GM18873 (cell line): ENCODE measurements at regions not wholly inside any gene's neighbourhood (a gene's known extent, or its start where the extent isn't known, plus 50 kb on each side); places are given as distances from the start of the nearest gene placed in this dataset.
"Not testable (repeated sequence)": the region's sequence is repeated elsewhere in the genome, so short reads cannot be mapped to it uniquely, and the experiment has no call there.

Experiments used
- ATAC-seq: cut with Tn5 transposase; IDR thresholded peaks from one replicate; pipeline ENCODE4 v1.9.1; 2021; ENCODE audit warnings: mild to moderate bottlenecking, moderate library complexity, moderate number of reproducible peaks; ENCODE audit not compliant: unreplicated experiment, low FRiP score

DNA sequence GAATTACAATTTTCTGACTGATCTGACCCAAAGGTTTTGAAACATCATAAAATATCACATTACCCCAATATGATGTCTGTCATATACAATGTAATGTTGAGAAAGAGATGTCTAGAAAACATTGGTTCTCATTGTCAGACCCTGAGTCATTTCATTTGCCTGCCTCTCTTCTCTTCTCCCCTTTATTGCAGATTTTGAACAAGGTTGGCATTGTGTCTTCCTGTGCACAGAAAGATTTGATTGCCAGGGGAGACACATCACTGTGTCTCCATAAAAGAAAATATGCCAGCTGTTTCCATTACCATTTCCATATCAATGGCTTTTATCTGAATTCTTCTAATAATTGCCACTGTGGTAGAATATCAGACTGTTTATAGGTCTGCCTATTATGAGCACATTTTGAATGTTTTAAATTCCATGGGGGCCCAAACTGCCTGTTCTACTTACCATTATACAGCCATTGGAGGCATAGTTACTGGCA, 65.6 kb downstream of the IFI44 start:
- ATAC-seq, result no peak

GRCh38 chr1:78716186-78716585, 66.6 kb downstream of the IFI44 start:
- no peak for ATAC-seq

GRCh38 chr1:78718566-78718965, 68.9 kb downstream of the IFI44 start:
- no peak for ATAC-seq

DNA sequence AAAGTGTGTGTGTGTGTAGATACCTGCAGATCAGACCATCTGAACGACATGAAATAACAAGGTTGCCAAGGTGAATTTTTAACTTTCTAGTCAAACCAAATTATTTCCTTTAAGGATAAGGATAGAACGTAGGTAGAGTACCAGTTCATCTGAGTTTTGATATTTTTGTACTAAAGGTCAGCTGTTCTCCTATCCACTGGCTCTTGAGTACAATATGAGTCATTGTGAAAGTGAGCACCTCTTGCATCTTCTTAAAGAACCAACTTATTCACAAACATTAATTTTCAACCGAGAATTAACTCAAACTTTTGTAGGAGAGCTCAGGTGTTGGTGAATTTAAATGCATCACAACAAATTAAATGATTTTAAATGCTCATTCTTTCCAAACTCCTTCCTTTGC, 71.5 kb downstream of the IFI44 start:
- no peak for ATAC-seq

- ATAC-seq, result no peak
These were observed 72.5 kb downstream of the IFI44 start for GRCh38 chr1:78722105-78722504.

DNA sequence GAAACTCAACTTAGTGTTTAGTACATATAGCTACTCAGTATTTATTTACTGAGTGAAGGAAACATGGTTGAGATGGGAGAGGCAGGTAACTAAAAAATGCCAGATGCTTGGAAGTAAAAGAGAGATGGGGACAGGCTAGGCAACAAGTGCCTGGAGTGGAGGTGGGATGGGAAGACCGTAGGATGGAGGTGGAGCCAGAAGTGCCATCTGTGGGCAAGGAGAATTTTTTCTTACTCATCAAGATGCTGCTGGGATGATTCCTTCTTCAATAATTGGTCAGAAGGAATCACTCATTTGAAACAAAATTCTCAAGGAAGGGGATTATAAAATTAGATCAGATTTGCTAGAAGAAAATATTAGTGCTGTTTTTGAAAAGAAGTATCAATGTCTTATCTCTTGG, 72.9 kb downstream of the IFI44 start:
- no peak for ATAC-seq

DNA sequence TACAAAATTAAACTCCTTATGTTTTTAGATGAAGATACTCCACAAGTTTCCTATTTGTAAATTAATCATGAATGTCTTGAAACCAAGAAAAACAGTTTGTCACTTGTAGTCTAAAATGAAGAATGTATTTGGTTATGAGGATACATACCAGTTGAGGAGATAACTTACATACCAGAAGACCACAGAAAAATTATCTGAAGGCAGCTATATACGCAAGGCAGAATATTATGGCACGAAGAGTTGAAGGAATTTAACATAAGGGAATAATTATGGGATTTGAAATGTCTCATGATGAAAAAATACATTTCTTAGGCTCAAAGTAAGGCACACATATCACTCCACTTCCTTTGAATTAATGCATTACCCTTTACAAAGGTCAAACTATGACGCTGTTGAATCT, 73.3 kb downstream of the IFI44 start:
- ATAC-seq, result no peak

DNA sequence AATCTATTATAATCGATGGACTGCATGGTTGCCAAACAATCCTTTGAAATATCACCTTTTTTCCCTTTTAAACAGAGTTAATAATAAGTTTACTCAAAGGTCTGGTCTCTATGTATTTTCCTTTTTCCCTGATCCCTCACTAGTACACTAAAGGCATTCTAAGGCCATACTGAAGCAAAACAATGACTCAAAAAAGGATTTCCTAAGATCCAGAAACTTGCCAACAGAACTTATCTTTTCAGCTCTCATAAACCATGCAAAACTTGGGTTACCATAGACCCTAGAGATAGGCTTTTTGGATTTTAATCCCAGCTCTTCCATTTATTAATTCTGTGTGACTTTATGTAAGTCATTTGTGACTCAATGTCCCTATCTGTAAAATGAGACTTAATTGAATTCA, 77.1 kb downstream of the IFI44 start:
- no peak for ATAC-seq

DNA sequence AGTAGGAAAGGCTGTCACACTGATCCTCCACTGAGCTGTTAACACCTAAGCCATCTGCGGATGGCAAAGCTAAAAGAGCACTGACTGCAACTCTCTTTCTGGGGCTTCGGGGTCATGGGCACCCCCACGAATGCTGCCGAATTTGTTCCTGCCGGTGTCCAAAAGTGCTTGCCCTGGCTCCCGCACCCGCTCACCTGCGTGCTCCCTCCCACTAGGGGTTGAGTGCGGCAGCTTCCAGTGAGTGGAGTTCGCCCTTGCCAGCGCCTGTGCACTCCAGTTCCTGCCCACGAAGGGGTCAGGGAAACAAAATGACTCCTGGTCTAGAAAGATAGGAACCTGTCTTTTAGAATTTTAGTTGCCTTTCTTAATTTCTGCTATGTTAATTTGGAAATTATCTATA, 78.7 kb downstream of the IFI44 start:
- no peak for ATAC-seq

DNA sequence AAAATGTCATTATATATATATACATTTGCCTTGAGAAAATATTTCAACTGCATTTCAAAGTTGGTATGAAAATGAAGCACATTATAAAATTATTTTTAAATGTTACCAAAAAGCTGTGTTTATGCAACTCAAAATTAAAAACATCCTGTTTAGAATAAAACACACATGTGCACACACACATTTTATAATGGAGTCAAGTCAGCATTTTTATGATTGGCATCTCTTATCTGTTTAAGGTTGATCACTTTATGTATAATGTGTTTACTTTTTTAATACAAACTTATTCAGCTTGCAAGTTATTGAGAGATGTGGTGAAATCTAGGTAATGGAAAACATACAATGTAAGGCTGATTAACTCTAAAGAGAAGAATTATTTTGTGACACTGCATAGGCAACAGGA, 80.4 kb downstream of the IFI44 start:
- ATAC-seq, result no peak

GRCh38 chr1:78731674-78732073, 82.0 kb downstream of the IFI44 start:
- ATAC-seq, result no peak

- no peak for ATAC-seq
These were observed 87.6 kb downstream of the IFI44 start for GRCh38 chr1:78737241-78737640.

DNA sequence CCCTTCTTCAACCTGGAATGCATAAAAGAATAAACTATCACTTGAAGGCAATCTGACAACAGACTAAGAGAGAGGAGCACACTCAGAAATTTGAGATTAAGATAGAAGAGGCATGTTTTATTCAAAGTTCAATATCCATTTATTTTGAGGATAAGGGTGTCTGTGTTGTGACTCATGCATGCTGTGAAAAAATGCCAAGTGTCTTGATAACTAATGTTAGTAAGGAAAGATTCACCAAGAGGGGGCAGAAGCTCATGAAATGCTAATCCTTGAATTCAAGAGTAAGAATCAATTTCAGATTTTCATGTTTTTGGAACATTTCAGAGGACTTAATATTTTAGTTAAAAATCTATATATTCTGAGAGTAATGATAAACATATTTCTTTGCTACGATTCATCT, 94.0 kb downstream of the IFI44 start:
- ATAC-seq, result no peak

DNA sequence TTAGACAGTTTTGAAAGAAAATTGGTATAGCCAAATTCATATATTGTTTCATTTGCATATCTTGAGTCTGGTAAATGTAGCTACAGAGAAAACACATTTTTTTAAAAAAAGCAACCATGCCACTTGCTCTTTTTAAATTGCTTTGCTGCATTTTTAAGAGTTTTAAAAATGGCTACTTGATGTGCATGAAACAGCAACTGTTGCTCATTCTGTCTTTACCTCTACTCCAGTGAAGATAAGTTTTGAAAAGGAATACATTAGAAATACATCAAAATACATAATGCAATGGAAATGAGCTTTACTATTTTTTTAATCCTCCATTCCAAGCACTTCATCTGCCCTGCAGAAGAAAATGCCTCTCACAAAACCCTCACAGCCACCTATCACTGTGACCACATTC, 95.5 kb downstream of the IFI44 start:
- no peak for ATAC-seq

DNA sequence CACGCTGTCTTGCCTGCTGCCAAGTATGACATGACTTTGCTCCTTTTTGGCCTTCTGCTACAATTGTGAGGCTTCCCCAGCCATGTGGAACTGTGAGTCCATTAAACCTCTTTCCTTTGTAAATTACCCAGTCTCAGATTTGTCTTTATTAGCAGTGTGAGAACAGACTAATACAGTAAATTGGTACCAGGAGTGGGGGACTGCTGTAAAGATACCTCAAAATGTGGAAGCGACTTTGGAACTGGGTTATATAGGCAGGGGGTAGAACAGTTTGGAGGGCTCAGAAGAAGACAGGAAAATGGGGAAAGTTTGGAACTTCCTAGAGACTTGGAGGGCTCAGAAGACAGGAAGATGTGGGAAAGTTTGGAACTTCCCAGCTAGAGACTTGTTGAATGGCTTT, 104.0 kb downstream of the IFI44 start:
- ATAC-seq, result not testable (repeated sequence)

DNA sequence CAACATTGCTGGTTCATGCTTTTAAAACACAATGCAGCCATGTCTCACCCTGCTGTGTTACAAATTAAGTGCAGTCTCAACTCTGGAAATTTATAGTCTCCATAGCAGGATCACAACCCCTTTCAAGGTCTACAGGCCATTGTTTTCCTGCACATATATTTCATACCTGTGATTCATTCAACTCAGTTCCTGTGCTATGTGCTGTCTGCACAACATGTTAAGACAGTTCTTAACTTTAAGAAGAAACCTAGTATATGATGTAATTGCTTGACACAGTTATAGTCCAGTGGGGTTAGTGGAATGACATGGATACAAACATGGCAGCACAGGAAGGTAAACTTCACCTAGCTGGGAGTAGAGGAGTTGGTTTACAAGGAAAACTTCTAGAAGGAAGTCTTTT, 106.4 kb downstream of the IFI44 start:
- no peak for ATAC-seq

DNA sequence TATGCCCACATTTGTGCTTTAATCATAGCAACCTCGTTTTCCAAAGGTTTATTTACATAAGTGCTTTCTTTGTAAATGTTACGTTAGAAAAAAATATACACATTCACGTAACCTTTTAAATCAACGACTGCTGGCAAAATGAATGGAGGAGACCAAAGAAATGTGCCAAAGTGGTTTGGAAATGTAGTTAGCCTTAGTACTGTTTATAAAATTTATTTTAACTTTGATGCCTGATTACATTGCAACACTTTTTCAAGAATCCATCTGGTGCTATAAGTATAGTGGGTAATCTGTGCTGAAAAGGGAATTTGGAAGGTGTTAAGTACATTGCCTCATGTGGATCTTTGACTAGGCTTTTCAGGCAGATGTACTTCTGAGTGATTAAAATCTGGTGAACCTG, 108.9 kb downstream of the IFI44 start:
- no peak for ATAC-seq

GRCh38 chr1:78759881-78760280, 110.2 kb downstream of the IFI44 start:
- no peak for ATAC-seq

DNA sequence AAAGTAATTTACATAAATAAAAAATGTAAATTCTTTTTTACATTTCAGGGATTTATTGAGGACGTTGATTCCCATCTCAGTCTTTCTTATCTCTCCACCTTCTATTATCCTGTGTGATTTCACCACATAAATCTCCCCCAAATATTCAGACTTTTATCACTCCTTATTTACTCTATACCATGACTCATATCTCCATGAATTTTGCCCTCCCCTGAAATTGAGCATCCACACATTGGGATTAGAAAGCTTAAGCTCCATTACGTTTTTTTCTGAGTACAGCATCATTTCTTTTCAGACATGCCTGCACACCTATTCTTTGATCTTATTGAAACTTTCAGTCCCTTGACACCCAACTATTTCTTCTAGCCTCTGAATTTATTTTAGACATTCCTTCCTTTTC, 111.2 kb downstream of the IFI44 start:
- no peak for ATAC-seq

DNA sequence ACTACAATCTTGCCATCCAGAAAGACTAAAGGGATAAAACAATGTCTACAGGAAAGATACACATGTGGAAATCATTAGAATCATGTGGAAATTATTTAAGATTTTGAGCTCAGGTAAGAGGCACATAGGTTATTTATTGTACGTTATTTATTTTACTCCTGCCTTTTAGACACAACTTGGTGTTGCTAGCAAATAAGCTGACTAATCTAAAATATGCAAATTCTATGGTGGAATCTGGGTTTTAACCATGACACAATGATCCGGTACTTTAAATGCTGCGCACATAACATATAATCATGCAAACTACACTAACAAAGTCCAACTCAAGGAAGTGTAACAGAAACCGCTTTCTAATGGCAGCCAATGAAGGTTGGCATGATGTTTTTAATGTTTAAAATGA, 112.5 kb downstream of the IFI44 start:
- ATAC-seq, result no peak

DNA sequence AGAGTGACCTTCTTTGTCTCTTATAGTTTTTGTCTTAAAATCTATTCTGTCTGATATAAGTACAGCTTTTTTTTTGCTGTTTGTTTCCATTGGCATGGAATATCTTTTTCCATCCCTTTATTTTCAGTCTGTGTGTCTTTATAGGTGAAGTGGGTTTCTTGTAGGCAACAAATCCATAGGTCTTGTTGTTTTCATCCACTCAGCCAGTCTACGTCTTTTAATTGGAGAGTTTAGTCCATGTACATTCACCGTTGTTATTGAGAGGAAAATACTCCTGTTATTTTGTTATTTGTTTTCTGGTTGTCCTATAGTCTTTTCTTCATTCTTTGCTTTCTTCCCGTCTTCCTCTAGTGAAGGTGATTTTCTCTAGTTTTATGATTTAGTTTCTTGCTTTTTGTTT, 115.9 kb downstream of the IFI44 start:
- ATAC-seq, result no peak

DNA sequence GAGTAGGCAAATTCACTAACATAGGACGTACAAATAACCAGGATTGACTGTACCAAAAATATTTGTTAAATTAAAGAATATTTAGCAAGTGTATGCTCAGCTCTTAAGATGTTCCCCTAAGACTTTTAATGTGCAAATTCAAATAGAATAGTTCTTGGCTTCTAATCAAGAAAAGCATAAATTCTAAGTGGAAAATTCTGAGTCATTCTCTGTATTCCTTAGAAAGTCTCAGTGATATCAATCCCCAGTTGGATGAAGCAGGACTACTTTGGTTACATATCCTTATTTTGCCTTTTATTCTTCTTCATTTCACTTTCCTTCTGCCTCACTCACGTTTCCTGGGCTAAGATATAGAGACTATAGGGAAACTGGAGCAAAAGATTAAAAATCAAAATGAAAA, 130.2 kb downstream of the IFI44 start:
- no peak for ATAC-seq

- no peak for ATAC-seq
These were observed 137.9 kb downstream of the IFI44 start for GRCh38 chr1:78787544-78787943.
